ENCODE measurements at regions not wholly inside any gene's neighbourhood (a gene's known extent, or its start where the extent isn't known, plus 50 kb on each side); places are given as distances from the start of the nearest gene placed in this dataset.

DNA sequence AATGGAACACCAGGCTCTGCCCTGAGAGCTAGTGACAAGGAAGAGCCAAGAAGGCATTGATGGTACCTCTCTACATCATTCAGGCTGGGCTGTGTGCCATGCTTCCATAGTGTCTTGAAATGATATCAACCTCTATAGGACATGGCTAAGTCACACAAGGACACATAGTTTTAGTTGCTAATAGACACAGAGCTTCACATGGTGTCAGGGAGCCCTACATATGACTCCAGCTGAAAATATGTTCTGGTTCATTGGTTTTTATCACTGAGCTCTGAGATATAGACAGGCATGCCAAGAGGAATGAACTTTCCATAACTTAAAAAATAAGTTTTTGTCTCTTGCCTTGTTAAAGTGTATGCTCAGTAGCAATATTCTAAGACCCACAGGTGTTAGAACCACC lies 72.1 kb upstream of the PRKG2 start:
- no peak for DNase-seq (ENCODE audit: low read depth)
- no peak overlapping the region for H3K4me3 ChIP-seq (ENCODE audit: low read depth, low read length)
- TF ChIP-seq CTCF (conservative IDR thresholded peaks at IDR 0.05; ENCODE audit: low read depth, low read length) = no peak

DNA sequence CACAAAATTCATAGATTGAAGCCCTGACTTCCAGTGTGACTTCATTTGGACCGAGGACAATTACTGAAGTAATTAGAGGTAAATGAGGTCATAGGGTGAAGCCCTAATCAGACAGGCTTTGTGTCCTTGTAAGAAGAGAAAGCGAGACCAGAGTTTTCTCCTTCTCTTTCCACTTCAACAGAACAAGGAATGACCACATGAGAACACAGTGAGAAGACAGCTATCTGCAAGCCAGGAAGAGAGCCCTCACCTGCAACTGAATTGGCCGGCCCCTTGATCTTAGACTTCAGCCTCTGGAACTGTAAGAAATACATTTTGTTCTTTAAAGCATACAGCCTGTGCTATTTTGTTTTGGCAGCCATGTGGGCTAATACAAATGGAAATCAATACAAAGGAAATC lies 67.1 kb upstream of the PRKG2 start:
- no peak overlapping the region for H3K4me3 ChIP-seq (ENCODE audit: low read depth, low read length)
- no peak for TF ChIP-seq CTCF (conservative IDR thresholded peaks at IDR 0.05; ENCODE audit: low read depth, low read length)
- DNase-seq (ENCODE audit: low read depth) = no peak

DNA sequence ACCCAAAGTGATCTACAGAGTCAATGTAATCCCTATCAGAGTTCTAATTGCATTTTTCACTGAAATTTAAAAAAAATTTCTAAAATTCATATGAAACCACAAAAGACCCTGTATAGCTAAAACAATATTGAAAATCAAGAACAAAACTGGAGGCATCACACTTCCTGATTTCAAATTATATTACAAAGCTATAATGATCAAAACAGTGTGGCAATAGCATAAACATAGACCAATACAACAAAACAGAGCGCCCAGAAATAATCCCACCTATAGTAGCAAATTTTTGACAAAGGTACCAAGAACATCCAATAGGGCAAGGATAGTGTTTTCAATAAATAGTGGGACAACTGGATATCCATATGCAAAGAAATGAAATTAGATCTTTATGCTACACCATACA lies 59.4 kb upstream of the PRKG2 start:
- TF ChIP-seq CTCF (conservative IDR thresholded peaks at IDR 0.05; ENCODE audit: low read depth, low read length) = no peak
- no peak overlapping the region for H3K4me3 ChIP-seq (ENCODE audit: low read depth, low read length)
- no peak for DNase-seq (ENCODE audit: low read depth)

DNA sequence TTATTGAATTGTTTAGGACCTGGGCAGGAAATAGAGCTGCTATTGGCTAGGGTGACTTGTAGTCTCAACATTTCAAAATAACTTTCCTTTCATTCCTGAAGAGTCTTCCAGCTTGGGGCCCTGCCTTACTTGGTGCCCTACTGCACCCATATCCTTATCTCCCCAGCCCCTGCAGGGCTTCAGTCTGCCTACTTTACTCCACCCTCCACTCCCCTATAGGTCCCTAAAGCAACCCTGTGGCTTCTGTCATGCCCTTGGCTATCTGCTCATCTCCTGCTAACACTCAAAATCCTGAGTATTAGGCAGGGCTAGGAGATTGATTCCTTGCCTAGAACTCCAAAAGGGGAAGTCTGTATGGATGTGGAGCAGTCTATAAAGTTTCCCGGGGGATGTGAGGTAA lies 57.6 kb upstream of the PRKG2 start:
- H3K4me3 ChIP-seq (ENCODE audit: low read depth, low read length) = no peak overlapping the region
- TF ChIP-seq CTCF (conservative IDR thresholded peaks at IDR 0.05; ENCODE audit: low read depth, low read length) = no peak
- no peak for DNase-seq (ENCODE audit: low read depth)
